PC-3 (cell line): ENCODE measurements at regions not wholly inside any gene's neighbourhood (a gene's known extent, or its start where the extent isn't known, plus 50 kb on each side); places are given as distances from the start of the nearest gene placed in this dataset.

Source experiments
- ATAC-seq: fragments of 200-7000 bp; cut with Tn5 transposase; 2 replicates; pipeline ENCODE4 v1.9.1; 2020; ENCODE audit warnings: mild to moderate bottlenecking, moderate library complexity
- BruUV-seq: library from RNA; stranded (reverse); fragments of 400-500 nt; replicated peaks from 2 replicates; lab custom pipeline; 2021; lab: Mats Ljungman, UMichigan
- CTCF ChIA-PET: fragments of 300-600 bp; sonication (Branson Sonifier 250); formaldehyde crosslinking; loops from one replicate; lab custom pipeline; 2022; ENCODE audit warnings: antibody characterized with exemption; lab: Charles Lee
- POLR2A ChIA-PET: fragments of 300-600 bp; sonication (Branson Sonifier 250); formaldehyde crosslinking; loops from one replicate; lab custom pipeline; 2022; ENCODE audit warnings: antibody characterized with exemption; ENCODE audit not compliant: unreplicated experiment; lab: Charles Lee
- DNase-seq: peaks from one replicate; pipeline ENCODE4 v3.0.0-alpha.2; 2015
- H2AFZ ChIP-seq: fragments of 300-600 bp; sonication (generic); 2 replicates; pipeline ENCODE4 v1.6.0; 2016; ENCODE audit warnings: antibody characterized with exemption, low read length
- H3F3A ChIP-seq: fragments of 300-600 bp; sonication (generic); one replicate; pipeline ENCODE4 v1.6.0; 2017; ENCODE audit warnings: antibody characterized with exemption, low read length, control low read depth, mild to moderate bottlenecking; ENCODE audit not compliant: unreplicated experiment
- H3K27ac ChIP-seq: fragments of 300-600 bp; sonication (generic); 2 replicates; pipeline ENCODE4 v1.5.1; 2016; ENCODE audit warnings: mild to moderate bottlenecking, low read length
- H3K27me3 ChIP-seq: fragments of 300-600 bp; sonication (generic); 2 replicates; pipeline ENCODE4 v1.6.1; 2016; ENCODE audit warnings: low read length, mixed read lengths
- H3K36me3 ChIP-seq: fragments of 300-600 bp; sonication (generic); 2 replicates; pipeline ENCODE4 v1.6.1; 2016; ENCODE audit warnings: low read depth, mixed run types, low read length, mixed read lengths
- H3K4me1 ChIP-seq: fragments of 300-600 bp; sonication (generic); 2 replicates; pipeline ENCODE4 v1.5.1; 2016; ENCODE audit warnings: low read length; ENCODE audit not compliant: insufficient read depth
- H3K4me2 ChIP-seq: fragments of 300-600 bp; sonication (generic); 2 replicates; pipeline ENCODE4 v1.6.0; 2016; ENCODE audit warnings: low read length
- H3K4me3 ChIP-seq: fragments of 300-600 bp; sonication (generic); 2 replicates; pipeline ENCODE4 v1.5.1; 2016; ENCODE audit warnings: mild to moderate bottlenecking, low read length, mixed read lengths
- H3K79me2 ChIP-seq: fragments of 300-600 bp; sonication (generic); 2 replicates; pipeline ENCODE4 v1.6.1; 2017; ENCODE audit warnings: low read length, mixed read lengths
- H3K9ac ChIP-seq: fragments of 300-600 bp; sonication (generic); 2 replicates; pipeline ENCODE4 v1.6.0; 2016; ENCODE audit warnings: mild to moderate bottlenecking, low read length
- H3K9me2 ChIP-seq: fragments of 300-600 bp; sonication (generic); replicated peaks from 2 replicates; pipeline ENCODE4 v1.6.1; 2016; ENCODE audit warnings: mixed run types, low read length, mixed read lengths
- H3K9me3 ChIP-seq: fragments of 300-600 bp; sonication (generic); 2 replicates; pipeline ENCODE4 v1.6.1; 2016; ENCODE audit warnings: low read length, mixed read lengths
- H4K20me1 ChIP-seq: fragments of 300-600 bp; sonication (generic); 2 replicates; pipeline ENCODE4 v1.6.1; 2016; ENCODE audit warnings: low read length, mixed read lengths
- CTCF ChIP-seq: fragments of 300-600 bp; sonication (generic); conservative IDR thresholded peaks from 2 replicates; pipeline ENCODE4 v1.5.1; 2017; ENCODE audit warnings: antibody characterized with exemption, low read depth, mild to moderate bottlenecking, low read length
- EZH2 ChIP-seq: fragments of 300-600 bp; sonication (generic); IDR thresholded peaks from one replicate; pipeline ENCODE4 v1.6.1; 2017; ENCODE audit warnings: antibody characterized with exemption, mild to moderate bottlenecking, low read length; ENCODE audit not compliant: unreplicated experiment
- EZH2phosphoT487 ChIP-seq: fragments of 300-600 bp; sonication (generic); IDR thresholded peaks from 2 replicates; pipeline ENCODE4 v1.6.1; 2018; ENCODE audit warnings: mild to moderate bottlenecking, antibody characterized with exemption, low read length, borderline replicate concordance
- intact Hi-C: fragments of 100-400 bp; cut with micrococcal nuclease; formaldehyde crosslinking; loops from 2 replicates; pipeline ENCODE4 v1.9.0; 2023

- Histone ChIP-seq H4K20me1 (no peaks in the 10 kb centered on the region), H3K9me2 (no peaks in the 10 kb centered on the region), H3K4me3 (no peak overlapping the region), H3K79me2 (no peaks in the 10 kb centered on the region), H3F3A (no peaks in the 10 kb centered on the region), H3K27ac (no peak overlapping the region), H3K9me3 (peaks cover 33% of the 10 kb centered on the region), H3K4me1 (no peaks in the 10 kb centered on the region), H3K36me3 (no peaks in the 10 kb centered on the region), H3K4me2 (no peak overlapping the region), H2AFZ (no peak overlapping the region), H3K27me3 (no peaks in the 10 kb centered on the region), H3K9ac (no peak overlapping the region)
- ChIA-PET POLR2A (no interaction called here), CTCF (no interaction called here)
- intact Hi-C loops = no loop called here
- no peak for TF ChIP-seq CTCF
- no peak for TF ChIP-seq EZH2phosphoT487
- TF ChIP-seq EZH2 = no peak
- no TSS peak for BruUV-seq
- DNase-seq (no peak), ATAC-seq (no peak)
Observed at GRCh38 chr3:75076481-75076880, 462.0 kb upstream of the CNTN3 start.

- CTCF ChIA-PET = no interaction called here
- H3K27ac ChIP-seq = no peak overlapping the region
- DNase-seq (no peak), ATAC-seq (no peak)
- no peak overlapping the region for H3K4me3 ChIP-seq
- no peaks in the 10 kb centered on the region for H3K36me3 ChIP-seq
- H3K9me2 ChIP-seq = no peaks in the 10 kb centered on the region
- no peaks in the 10 kb centered on the region for H3K27me3 ChIP-seq
- no TSS peak for BruUV-seq
- no peaks in the 10 kb centered on the region for H3K4me1 ChIP-seq
- POLR2A ChIA-PET = no interaction called here
- H3K9me3 ChIP-seq = peaks cover 42% of the 10 kb centered on the region
- H4K20me1 ChIP-seq = no peaks in the 10 kb centered on the region
- no peak overlapping the region for H3K4me2 ChIP-seq
- no peaks in the 10 kb centered on the region for H3K79me2 ChIP-seq
- H3F3A ChIP-seq = no peaks in the 10 kb centered on the region
- intact Hi-C loops = no loop called here
- no peak overlapping the region for H2AFZ ChIP-seq
- no peak for TF ChIP-seq EZH2phosphoT487
- no peak for TF ChIP-seq EZH2
- TF ChIP-seq CTCF = no peak
- no peak overlapping the region for H3K9ac ChIP-seq
Observed at GRCh38 chr3:75078290-75078689, 463.8 kb upstream of the CNTN3 start.

- H3K9me3 ChIP-seq = peaks cover 37% of the 10 kb centered on the region
- DNase-seq = no peak
- TF ChIP-seq EZH2 (no peak), CTCF (no peak), EZH2phosphoT487 (no peak)
- POLR2A ChIA-PET = no interaction called here
- H3K79me2 ChIP-seq = no peaks in the 10 kb centered on the region
- ATAC-seq = no peak
- no peaks in the 10 kb centered on the region for H4K20me1 ChIP-seq
- no peaks in the 10 kb centered on the region for H3K27me3 ChIP-seq
- H3K4me3 ChIP-seq = no peak overlapping the region
- H2AFZ ChIP-seq = no peak overlapping the region
- H3K9ac ChIP-seq = no peak overlapping the region
- H3K27ac ChIP-seq = no peak overlapping the region
- H3K4me2 ChIP-seq = no peak overlapping the region
- intact Hi-C loops = no loop called here
- no peaks in the 10 kb centered on the region for H3K9me2 ChIP-seq
- CTCF ChIA-PET = no interaction called here
- H3F3A ChIP-seq = no peaks in the 10 kb centered on the region
- H3K36me3 ChIP-seq = no peaks in the 10 kb centered on the region
- BruUV-seq = no TSS peak
- no peaks in the 10 kb centered on the region for H3K4me1 ChIP-seq
Observed at GRCh38 chr3:75082845-75083244, 468.4 kb upstream of the CNTN3 start.
